HUES6 (cell line): ENCODE measurements at regions not wholly inside any gene's neighbourhood (a gene's known extent, or its start where the extent isn't known, plus 50 kb on each side); places are given as distances from the start of the nearest gene placed in this dataset.

Experiments used
- H3K27ac ChIP-seq: 2 replicates; pipeline ENCODE4 v1.7.0; 2013; ENCODE audit warnings: low read depth, mild to moderate bottlenecking, low read length, inconsistent platforms
- H3K27me3 ChIP-seq: 2 replicates; pipeline ENCODE4 v1.6.1; 2013; ENCODE audit warnings: low read length; ENCODE audit not compliant: control insufficient read depth, insufficient read depth
- H3K36me3 ChIP-seq: 2 replicates; pipeline ENCODE4 v1.6.1; 2013; ENCODE audit warnings: low read length; ENCODE audit not compliant: control insufficient read depth, insufficient read depth
- H3K4me1 ChIP-seq: 2 replicates; pipeline ENCODE4 v1.6.1; 2013; ENCODE audit warnings: low read length; ENCODE audit not compliant: control insufficient read depth, insufficient read depth
- H3K4me3 ChIP-seq: 2 replicates; pipeline ENCODE4 v1.5.1; 2013; ENCODE audit warnings: low read depth, low read length
- H3K9ac ChIP-seq: one replicate; pipeline ENCODE4 v1.6.1; 2013; ENCODE audit warnings: mild to moderate bottlenecking, low read length
- H3K9me3 ChIP-seq: 2 replicates; pipeline ENCODE4 v1.6.1; 2013; ENCODE audit warnings: low read depth, low read length; ENCODE audit not compliant: control insufficient read depth, insufficient read depth

DNA sequence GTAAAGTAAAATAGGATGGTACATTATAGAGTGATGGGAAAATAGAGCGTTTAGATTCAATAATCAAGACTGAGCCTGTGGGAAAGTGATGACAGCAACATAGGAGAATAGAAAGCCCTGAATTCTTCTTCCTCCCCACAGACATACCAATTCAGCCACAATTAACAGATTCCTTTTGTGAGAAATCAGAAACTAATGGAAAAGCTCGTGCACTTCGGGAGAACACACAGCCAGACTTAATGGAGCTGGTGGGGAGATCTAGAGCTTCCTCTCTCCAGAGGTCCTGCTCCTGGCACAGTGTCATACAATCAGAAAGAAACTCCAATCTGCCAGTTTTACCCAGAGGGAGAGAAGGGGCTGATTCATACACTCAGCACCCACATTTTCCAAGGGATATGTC is 676.3 kb upstream of the BOD1L1 start:
- H3K9me3 ChIP-seq: no peaks in the 10 kb centered on the region
- H3K27ac ChIP-seq: no peak overlapping the region
- H3K4me3 ChIP-seq: no peak overlapping the region
- no peaks in the 10 kb centered on the region for H3K4me1 ChIP-seq
- H3K9ac ChIP-seq: no peak overlapping the region
- H3K36me3 ChIP-seq: no peaks in the 10 kb centered on the region
- no peaks in the 10 kb centered on the region for H3K27me3 ChIP-seq

DNA sequence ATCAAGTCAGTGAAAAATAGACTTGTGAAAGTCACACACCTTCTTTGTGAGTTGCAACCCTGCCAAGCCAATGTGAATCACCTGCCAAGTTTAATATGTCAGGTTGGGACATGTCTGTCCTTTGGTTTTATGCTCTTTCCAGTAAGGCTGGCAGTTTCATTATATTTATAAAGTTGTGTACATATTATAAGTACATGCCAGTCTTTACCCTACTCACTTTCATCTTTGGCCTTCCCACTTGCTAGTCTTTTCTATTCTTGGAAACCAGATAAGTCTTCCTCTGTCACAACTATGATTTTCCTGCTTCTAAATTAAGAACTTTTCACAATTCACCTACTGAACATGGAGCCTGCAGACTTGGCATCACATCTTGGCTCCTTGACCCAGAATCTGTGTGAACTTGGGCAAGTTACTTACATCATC is 680.7 kb upstream of the BOD1L1 start:
- Histone ChIP-seq H3K27me3 (no peaks in the 10 kb centered on the region), H3K27ac (no peak overlapping the region), H3K9ac (no peak overlapping the region), H3K9me3 (no peaks in the 10 kb centered on the region), H3K36me3 (no peaks in the 10 kb centered on the region), H3K4me3 (no peak overlapping the region), H3K4me1 (no peaks in the 10 kb centered on the region)

DNA sequence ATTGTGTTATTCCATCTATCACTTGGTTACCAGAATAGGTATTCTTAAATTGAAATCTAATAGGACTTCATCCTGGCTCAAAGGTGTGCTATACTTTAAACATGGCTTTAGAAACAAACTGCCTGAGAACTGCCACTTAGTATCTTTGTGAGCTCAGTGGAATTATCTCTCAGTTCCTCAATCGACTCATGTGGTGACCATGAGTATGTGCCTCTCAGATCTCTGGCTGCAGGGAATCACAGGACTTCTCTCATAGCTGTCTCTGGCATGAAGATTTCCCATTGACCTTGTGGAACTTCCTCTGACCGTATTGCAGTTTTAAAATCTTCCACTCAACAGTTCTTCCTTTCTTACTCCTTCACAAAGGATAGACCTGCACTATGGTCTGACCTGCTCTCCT is 681.9 kb upstream of the BOD1L1 start:
- Histone ChIP-seq H3K4me3 (no peak overlapping the region), H3K27ac (no peak overlapping the region), H3K9me3 (no peaks in the 10 kb centered on the region), H3K27me3 (no peaks in the 10 kb centered on the region), H3K9ac (no peak overlapping the region), H3K36me3 (no peaks in the 10 kb centered on the region), H3K4me1 (no peaks in the 10 kb centered on the region)

DNA sequence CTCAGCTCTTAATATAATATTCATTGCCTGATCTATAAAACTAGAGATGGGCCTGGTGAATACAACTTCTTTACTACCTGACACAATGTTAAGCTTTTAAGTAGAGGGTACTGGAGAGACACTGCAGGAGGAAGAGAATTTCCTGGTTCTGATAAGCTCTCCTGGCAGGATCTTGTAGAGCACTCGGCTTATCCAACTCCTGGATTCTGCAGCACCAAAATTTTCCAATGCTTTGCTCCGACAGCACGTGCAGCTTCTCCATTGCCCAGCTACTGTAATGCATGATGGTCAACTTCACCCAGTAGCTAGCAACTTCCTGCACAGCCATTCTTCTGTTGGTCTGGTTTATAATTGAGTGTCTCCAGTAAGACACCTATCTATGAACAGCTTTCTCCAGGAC is 686.2 kb upstream of the BOD1L1 start:
- Histone ChIP-seq H3K9ac (no peak overlapping the region), H3K36me3 (no peaks in the 10 kb centered on the region)

GRCh38 chr4:14315129-14315528 is 687.2 kb upstream of the CPEB2 start:
- Histone ChIP-seq H3K27me3 (no peaks in the 10 kb centered on the region), H3K27ac (no peak overlapping the region), H3K36me3 (no peaks in the 10 kb centered on the region), H3K4me3 (no peak overlapping the region), H3K9me3 (no peaks in the 10 kb centered on the region), H3K9ac (no peak overlapping the region), H3K4me1 (no peaks in the 10 kb centered on the region)

More for the DNA sequence above, 686.2 kb upstream of the BOD1L1 start:
- no peak overlapping the region for H3K27ac ChIP-seq
- no peaks in the 10 kb centered on the region for H3K9me3 ChIP-seq
- H3K4me1 ChIP-seq: no peaks in the 10 kb centered on the region
- no peak overlapping the region for H3K4me3 ChIP-seq
- no peaks in the 10 kb centered on the region for H3K27me3 ChIP-seq

DNA sequence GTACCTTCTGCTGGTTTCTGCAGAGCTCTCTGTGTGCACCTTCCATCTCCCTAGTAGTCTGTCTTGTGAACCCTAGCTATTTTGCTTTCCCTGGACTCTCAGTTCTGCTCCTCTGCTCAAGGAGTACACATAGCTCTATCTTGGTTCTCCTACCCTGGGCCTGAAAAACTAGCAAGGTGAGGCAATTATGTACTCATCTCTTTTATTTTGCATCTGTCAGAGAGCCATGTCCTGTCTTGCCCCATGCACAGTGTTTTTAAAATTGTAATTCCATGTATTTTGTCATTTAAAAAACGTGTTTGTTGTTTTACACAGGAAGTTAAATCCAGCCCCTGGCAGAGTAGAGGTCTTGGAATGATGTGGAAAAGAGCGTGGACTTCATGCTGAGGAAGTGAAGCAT is 684.9 kb upstream of the CPEB2 start:
- Histone ChIP-seq H3K9ac (no peak overlapping the region), H3K36me3 (no peaks in the 10 kb centered on the region), H3K9me3 (no peaks in the 10 kb centered on the region), H3K4me3 (no peak overlapping the region), H3K27ac (no peak overlapping the region), H3K27me3 (no peaks in the 10 kb centered on the region), H3K4me1 (no peaks in the 10 kb centered on the region)

- Histone ChIP-seq H3K4me3 (no peak overlapping the region), H3K4me1 (no peaks in the 10 kb centered on the region), H3K27me3 (no peaks in the 10 kb centered on the region), H3K27ac (no peak overlapping the region), H3K9ac (no peak overlapping the region), H3K36me3 (no peaks in the 10 kb centered on the region), H3K9me3 (no peaks in the 10 kb centered on the region)
Measured at GRCh38 chr4:14318671-14319070, 683.6 kb upstream of the CPEB2 start.

DNA sequence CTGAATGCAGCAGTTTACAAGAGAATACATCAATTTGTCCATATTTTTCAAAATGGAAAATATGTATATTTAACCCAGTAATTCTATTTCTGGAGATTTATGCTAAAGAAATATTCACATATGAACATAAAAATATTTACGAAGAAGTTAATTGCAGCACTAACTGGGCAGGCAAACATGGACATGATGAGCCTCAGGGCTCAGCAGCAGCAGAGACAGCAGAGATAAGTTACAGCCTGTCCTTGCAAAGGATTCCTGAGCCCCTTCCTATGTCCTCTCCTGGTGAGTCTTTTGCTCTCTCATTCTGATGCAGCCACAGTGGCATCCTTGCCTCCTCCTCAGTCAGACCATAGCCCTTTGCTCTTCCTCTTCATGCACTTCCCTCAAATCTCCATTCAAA is 680.6 kb upstream of the CPEB2 start:
- Histone ChIP-seq H3K9me3 (no peaks in the 10 kb centered on the region), H3K27me3 (no peaks in the 10 kb centered on the region), H3K9ac (no peak overlapping the region), H3K4me3 (no peak overlapping the region), H3K4me1 (no peaks in the 10 kb centered on the region), H3K27ac (no peak overlapping the region), H3K36me3 (no peaks in the 10 kb centered on the region)

GRCh38 chr4:14323191-14323590 is 679.1 kb upstream of the CPEB2 start:
- Histone ChIP-seq H3K27me3 (no peaks in the 10 kb centered on the region), H3K4me1 (no peaks in the 10 kb centered on the region), H3K9me3 (no peaks in the 10 kb centered on the region), H3K36me3 (no peaks in the 10 kb centered on the region), H3K9ac (no peak overlapping the region), H3K27ac (no peak overlapping the region), H3K4me3 (no peak overlapping the region)

DNA sequence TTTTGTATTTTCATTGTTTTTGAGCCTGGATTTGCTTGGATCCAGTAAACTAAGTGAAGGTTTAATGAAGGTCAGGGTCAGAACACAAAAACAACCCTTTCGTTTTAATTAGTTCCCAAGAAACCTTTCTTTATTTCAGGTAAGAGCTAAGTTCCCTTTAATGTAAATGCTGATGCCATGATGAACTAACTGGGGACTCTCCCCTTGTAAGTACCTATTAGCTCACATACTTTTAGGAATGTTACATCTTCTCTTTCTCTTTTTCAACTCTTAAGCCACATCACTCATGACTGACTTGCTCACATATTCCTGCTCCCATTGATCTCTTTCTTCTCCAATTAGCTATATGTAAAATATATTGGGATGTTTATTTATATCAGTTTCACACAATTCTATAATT is 673.1 kb upstream of the CPEB2 start:
- no peaks in the 10 kb centered on the region for H3K9me3 ChIP-seq
- no peak overlapping the region for H3K4me3 ChIP-seq
- no peaks in the 10 kb centered on the region for H3K4me1 ChIP-seq
- H3K9ac ChIP-seq: no peak overlapping the region
- no peak overlapping the region for H3K27ac ChIP-seq
- H3K36me3 ChIP-seq: no peaks in the 10 kb centered on the region
- no peaks in the 10 kb centered on the region for H3K27me3 ChIP-seq

DNA sequence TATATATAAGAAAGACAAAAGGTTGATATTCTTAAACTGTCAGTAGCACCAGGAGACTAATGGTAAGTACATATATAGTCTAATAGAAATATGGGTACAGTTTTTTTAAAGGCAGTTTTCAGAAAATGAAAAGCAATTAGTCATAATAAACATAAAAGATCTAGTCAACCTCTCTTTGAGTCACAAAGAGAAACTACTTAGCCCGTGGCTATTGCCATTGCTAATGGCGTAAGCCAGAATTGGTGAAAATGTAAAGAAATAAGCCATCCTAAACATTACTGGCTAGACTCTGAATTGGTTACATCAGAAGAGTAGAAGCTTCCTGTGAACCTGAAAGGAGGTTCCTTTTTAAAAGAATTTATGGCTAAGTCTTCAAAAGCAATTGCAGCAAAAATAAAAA is 668.7 kb upstream of the CPEB2 start:
- no peaks in the 10 kb centered on the region for H3K27me3 ChIP-seq
- no peak overlapping the region for H3K4me3 ChIP-seq
- H3K36me3 ChIP-seq: no peaks in the 10 kb centered on the region
- H3K27ac ChIP-seq: no peak overlapping the region
- H3K9ac ChIP-seq: no peak overlapping the region
- H3K9me3 ChIP-seq: 0 out of 2 replicates have a peak, but pooled peaks cover 4% of the 10 kb centered on the region
- H3K4me1 ChIP-seq: no peaks in the 10 kb centered on the region

DNA sequence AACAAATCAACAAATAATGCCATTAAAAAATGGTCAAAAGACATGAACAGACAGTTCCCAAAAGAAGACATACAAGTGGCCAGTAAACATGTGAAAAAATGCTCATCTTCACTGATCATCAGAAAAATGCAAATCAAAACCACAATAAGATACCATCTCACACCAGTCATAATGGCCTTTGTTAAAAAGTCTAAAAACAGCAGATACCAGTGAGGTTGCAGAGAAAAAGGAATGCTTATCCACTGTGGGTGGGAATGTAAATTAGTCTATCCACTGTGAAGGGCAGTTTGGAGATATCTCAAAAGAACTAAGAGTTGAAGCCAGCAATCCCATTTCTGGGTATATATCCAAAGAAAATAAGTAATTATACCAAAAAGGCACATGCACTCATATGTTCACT is 668.1 kb upstream of the CPEB2 start:
- Histone ChIP-seq H3K27ac (no peak overlapping the region), H3K27me3 (no peaks in the 10 kb centered on the region), H3K4me1 (no peaks in the 10 kb centered on the region)

More for the DNA sequence above, 668.1 kb upstream of the CPEB2 start:
- Histone ChIP-seq H3K9me3 (0 out of 2 replicates have a peak, but pooled peaks cover 4% of the 10 kb centered on the region), H3K9ac (no peak overlapping the region), H3K36me3 (no peaks in the 10 kb centered on the region), H3K4me3 (no peak overlapping the region)
